ENCODE measurements at regions not wholly inside any gene's neighbourhood (a gene's known extent, or its start where the extent isn't known, plus 50 kb on each side); places are given as distances from the start of the nearest gene placed in this dataset.

DNA sequence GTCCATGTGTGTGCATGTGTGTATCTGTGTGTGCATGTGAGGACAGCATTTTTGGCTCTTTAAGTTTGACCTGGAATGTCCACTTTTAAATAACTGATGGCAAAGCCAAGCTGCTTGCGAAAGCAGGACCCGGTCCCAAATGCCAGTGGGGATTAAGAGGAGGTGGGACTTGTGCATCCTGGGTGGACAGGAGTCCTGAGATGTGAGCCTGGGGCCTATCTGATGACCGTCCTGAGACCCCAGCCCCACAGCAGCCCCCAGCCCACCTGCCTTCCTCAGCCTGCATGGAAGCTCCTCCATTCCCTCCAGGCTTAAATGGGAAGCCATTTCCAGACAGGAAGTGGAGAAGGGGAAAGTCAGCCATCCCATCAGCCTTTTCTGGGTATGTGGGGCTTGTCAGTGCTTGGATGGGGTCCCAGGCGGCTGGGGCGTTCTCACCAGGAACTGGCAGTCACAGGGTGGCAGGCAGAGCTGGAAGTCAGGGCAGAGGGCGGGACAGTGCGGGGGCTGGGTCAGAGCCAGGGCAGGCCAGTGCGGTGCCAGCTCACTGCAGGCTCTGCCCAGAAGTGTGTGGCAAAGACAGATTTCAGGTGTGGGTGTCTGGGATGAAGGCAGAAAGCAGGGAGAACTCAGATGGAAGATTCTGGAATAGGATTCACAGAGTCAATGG, 117.8 kb downstream of the ACKR3 start:
- DNase-seq (ENCODE audit: extremely low spot score, insufficient read length, low read depth) (no peak), FAIRE-seq (no peak)

DNA sequence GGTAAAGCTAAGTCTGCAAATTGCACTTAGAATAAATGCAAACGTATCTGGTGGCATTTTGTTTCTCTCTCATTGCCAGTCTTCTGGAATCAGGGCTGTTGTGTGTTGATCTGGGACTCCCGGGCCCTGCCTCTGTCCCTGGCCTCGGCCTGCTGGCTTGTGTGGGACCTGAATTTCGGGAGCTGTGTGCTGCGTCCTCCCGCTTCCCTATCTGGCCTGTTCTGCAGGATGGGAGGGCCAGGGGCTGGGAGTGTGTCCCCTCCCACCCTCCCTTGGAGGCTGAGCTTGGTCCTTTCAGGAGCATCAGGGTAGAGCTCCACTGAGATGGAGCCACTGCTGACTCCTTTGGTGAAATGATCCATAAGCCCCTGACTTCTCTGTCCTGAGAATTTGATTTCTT, 118.5 kb downstream of the ACKR3 start:
- DNase-seq (ENCODE audit: extremely low spot score, insufficient read length, low read depth) (no peak), FAIRE-seq (no peak)

DNA sequence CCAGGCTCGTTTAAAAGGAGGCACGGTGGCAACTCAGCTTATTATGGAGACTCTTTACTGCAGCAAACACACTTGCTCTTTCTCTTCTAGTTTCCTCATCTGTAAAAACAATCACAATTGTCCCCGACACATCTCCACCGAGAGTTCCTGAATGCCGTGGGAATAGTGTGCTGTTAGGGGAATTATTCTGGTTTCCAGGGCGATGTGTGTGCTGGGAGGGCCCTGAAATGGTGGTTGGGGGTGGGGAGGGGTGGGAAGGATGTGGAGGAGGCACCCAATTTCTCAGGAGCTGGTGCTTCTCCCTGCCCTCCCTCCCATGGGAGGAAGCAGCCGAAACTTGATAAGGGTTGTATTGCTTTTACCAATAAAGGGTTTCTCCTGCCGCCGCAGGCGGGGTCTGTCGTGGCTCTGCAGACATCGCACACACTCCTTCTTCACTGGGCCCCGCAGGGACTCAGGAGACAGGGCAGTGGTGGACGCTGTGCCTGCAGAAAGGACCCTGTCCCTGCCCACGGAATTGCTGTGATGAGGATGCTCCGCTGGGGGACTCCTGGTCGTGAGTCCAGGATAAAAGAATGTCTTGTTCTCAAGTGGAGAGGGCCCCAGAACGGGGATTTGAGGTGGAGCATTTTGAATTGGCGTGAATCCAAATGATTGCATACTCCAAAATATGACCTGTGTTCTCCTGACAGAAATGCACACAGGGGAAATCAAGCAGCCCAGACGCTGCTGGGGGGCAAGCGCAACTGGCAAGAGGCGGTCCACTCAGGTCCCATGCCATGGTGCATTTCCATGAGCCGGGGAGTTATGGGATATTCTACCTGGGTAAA, 119.2 kb downstream of the ACKR3 start:
- DNase-seq (ENCODE audit: extremely low spot score, insufficient read length, low read depth) = no peak
- FAIRE-seq = no peak

DNA sequence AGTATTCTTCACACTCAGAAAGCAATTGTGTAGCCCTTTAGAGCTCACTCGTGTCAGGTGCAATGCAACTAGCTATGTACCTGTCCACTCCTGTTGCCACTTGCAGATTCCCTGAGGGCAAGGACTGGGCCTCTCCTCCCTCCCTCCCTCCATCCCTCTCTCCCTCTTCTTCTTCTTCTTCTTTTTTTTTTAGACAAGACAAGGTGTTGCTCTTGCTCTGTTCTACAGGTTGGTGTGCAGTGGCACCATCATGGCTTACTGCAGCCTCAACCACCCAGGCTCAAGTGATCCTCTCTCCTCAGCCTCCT, 119.7 kb downstream of the ACKR3 start:
- FAIRE-seq = no peak
- DNase-seq (ENCODE audit: extremely low spot score, insufficient read length, low read depth) = no peak

DNA sequence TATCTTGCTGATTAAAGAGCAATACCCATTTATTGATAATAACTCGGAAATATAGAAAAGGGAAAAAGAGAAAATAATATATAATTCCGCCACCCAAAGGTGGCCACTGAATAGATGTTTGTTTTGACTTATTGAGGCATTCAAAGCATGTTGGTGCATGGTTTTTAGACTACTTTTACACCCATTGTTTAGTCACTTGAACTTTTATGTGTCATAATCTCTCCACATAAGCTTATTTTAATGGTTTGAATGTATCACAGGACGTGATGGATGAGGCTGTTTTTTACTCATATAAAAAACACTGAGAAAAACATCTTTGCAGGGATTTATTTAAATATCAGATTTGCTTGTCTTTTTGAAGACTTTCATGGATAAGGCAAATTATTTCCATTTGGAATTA, 120.4 kb downstream of the ACKR3 start:
- DNase-seq (ENCODE audit: extremely low spot score, insufficient read length, low read depth) (no peak), FAIRE-seq (no peak)

DNA sequence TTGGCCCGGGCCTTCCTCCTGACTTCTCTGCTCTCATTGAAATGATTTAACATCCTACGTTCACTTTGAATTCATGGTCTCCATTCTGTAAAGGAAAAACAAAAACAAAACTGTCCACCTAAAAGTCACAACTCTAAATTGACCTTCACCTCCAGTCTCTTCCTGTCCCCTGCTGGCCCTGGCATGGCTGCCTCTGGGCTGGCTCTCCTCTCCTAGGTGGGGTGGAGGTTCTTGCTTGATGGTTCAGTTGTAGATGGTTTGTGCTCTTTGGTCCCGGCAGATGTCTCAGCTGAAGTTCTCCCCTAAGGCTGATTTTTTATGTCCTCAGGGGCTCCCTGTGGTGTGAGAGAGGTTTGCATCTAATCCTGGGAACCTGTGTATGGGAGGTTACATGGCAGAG, 121.1 kb downstream of the ACKR3 start:
- DNase-seq (ENCODE audit: extremely low spot score, insufficient read length, low read depth) = no peak
- no peak for FAIRE-seq

DNA sequence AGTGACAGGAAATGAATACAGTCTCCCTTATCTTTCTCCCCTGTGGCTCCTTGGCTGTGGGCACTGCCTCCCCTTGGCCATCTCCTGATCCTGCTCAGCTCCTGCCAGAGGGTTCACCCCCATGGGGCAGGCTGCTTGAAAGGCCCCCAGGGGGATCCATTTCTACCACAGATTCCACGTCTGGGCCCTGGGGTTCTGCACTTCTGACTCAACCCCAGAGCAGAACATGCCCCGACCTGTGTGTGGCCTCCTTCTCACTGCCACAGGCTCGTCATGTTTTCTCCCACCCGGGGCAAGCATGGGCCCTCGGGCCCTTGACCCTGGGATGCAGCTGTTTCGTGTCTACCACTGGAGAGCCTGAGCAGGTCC, 122.2 kb downstream of the ACKR3 start:
- DNase-seq (ENCODE audit: extremely low spot score, insufficient read length, low read depth) (no peak), FAIRE-seq (no peak)

DNA sequence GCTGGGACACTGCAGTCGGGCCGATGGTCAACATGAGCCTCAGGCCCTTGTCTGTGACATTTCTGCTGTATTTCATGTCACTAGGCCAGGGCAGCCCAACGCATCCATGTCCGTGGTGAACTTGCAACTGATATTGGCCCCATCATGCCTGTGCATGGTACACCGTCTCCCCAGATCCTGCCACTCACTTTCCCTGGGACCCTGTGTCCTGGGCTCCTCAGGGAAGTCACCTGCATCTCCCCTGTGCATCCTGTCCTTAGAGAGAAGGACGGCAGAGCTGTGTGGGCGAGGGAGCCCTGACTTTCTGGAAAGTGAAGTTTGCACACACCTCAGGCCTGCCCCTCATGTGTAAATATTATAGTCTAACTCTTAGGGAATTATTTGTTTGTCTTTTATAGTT, 123.3 kb downstream of the ACKR3 start:
- FAIRE-seq (no peak), DNase-seq (ENCODE audit: extremely low spot score, insufficient read length, low read depth) (no peak)

DNA sequence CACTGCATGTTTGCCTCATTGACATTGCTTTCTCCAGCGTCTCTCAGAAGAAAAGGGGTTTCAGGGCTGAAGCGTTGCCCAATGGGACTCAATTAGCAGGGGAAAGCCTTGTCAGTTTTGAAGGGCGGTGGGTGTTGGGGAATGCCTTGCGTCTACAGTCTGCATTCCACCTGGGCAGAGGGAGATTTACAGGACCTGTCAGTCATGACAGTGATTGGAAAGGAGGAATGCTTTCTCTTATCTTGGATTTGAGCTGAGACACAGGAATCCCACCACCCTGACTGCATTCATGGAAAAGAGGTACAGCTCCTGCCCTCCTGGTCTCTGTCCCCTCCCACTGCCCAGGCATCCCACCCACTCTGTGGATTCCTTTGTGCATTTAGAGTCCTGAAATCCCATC, 123.9 kb downstream of the ACKR3 start:
- no peak for FAIRE-seq

DNA sequence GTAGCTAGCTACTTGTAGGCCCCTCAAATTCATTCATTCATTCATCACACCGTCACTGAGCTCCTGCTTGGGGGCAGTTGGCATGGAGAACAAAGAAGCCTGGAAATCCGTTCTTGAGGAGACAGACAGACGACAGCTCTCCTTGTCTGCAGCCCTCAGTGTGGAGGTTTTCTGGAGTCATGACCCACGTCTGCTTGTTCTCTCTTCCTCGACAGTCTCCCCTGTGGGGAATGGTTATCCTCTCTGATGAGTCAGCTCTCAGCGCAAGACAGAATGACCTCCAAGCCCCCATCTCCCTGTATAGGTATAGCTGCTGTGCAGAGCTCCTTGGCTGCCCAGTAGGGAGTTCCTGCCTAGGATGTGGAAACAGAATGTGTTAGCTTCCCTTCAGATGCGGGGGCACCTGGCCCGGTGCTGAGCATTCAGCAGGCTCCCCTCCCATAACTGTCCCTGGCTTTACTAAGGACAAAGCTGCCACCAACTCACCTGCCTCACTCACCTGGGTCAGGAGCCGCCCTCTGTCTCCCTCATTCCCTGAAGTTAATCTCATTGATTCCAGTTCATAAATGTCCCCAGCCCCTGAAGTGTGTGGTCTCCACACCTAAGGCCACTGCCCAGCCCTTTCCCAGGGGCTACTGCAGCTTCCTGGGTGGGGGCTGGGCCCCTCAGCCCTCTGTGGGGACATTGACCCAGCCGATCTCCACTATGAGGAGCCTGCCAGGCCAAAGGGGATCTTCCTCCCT, 124.7 kb downstream of the ACKR3 start:
- no peak for FAIRE-seq
- no peak for DNase-seq (ENCODE audit: extremely low spot score, insufficient read length, low read depth)

More for the DNA sequence above, 123.9 kb downstream of the ACKR3 start:
- no peak for DNase-seq (ENCODE audit: extremely low spot score, insufficient read length, low read depth)

DNA sequence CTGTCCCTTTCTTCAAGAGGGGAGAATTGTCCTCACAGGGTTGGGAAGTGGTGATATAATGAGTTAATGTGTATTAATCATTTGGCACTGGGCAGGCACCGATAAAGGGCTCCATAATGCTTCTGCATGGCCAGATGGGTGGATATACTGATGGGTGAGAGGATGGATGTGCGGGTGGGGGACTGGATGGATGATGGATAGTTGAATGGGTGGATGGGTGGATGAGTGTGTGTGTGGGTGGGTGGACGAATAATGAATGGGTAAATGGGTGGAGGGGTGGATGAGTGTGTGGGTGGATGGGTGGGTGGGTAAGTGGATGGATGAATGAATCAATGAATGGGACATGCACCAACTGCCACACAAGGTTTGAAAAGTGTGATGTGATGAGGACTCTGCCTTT, 127.2 kb downstream of the ACKR3 start:
- DNase-seq (ENCODE audit: extremely low spot score, insufficient read length, low read depth) = no peak
- FAIRE-seq = no peak

DNA sequence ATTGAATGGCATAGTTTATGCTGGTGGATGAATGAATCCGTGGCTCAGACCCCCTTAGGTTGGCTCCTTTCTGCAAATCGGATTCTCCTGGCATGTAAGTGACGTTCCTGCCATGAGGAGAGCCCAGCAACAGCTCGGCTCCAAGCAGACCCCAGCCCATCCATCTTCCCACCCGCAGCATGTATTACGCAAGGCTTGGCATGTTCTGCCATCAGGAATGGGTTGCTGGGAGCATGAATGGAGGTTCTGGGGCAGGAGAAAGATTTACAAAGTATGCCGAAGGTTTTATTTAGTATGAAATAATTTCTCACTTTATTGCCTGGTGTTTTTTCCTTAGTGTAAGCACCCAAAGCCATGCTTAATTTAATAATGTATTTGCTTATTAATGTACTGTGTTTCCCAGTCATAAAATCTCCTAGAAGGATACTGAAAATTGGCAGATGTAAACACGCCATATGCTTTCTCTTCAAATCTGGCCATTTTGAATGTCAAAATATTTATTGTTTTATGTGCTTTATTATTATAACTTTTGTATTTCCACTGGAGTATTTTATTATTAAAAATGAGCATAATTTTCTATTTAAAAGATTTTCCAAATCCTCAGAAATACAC, 128.5 kb downstream of the ACKR3 start:
- DNase-seq (ENCODE audit: extremely low spot score, insufficient read length, low read depth) = no peak
- FAIRE-seq = no peak

DNA sequence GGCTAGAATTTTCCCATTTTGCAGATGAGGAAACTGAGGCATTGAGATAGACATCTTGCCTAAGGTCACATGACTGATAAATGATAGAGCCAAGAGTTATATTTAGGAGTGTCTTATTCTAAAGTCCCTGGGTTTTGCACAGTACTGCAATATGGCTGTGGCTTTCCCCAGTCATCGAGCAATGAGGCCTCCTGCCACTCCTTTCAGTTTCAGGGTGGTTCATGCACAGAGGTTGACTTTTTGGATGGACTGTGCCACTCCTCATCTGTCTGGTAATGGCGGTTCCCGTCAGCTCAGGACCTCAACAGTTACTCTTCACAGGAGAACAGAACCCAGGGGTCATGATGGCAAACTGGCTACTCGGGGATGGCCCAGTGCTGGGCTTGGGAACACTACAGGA, 131.1 kb downstream of the ACKR3 start:
- FAIRE-seq (no peak), DNase-seq (ENCODE audit: extremely low spot score, insufficient read length, low read depth) (no peak)

DNA sequence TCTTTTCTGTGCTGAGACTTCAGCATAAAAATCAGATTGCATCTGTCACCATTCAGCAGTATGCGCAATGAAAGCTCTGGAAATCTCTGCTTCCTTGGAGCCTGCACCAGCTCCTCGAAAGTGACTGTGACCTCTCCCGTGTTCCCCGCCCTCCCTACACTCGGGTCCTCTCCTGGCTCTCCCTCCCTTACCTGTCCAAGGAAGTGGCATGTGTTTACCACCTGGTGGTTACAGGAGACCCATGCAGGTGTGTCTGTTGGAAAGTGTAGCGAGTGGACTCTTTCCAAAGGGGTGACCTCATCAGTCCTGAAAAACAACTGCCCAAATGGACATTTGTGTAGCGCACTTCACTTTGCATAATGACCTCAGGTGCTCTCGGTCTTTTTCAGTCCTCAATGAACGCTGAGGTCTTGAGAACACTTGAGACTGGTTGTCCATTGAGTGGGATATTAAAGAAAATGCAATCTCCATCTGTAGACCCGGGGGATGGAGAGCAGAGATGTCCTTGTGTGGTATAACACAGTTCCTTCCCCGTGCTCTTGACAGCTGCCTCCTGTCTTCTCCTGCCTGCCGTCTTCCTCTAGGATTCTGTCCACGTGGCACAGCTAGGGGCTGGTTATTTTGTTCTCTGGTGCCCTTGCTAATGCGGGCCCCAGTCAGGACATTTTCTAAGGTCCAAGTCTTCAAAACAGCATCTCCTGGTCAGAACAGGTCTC, 133.2 kb downstream of the ACKR3 start:
- FAIRE-seq = no peak
- no peak for DNase-seq (ENCODE audit: extremely low spot score, insufficient read length, low read depth)

DNA sequence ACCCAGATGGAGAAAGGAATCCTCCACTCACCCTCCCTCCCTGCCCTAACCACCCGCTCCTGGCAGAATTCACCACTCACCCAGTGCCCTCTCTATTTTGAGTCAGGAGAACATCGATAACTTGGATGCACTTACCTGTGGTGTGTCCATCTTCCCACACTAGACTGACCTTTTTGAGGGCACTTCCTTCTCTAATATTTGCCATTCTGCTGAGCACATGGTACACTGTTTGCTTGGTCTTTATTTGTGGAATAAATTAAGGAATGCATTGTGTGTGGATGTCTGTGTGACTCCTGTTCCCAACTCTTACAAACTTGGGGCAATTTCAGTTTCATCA, 133.7 kb downstream of the ACKR3 start:
- FAIRE-seq = no peak
- DNase-seq (ENCODE audit: extremely low spot score, insufficient read length, low read depth) = no peak

DNA sequence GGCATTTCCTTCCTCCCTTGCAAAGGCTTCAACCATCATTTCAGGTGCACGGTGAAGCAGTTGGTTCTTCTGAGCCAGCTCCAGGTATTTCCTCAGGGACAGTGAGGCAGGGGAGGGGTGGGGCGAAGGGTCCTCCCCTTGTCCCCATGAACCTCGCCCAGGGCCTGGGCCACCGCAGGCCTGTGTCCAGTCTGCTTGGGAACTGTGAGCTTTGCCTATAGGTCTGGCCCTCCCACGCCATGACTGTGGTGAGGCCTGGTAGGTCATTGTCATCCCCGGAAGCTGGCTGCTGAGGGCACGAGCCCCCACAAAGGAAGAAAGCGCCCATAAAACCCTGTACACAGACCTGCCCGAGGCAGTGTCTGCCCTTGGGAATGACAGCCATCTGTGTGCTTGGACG, 134.3 kb downstream of the ACKR3 start:
- FAIRE-seq = no peak
- no peak for DNase-seq (ENCODE audit: extremely low spot score, insufficient read length, low read depth)

DNA sequence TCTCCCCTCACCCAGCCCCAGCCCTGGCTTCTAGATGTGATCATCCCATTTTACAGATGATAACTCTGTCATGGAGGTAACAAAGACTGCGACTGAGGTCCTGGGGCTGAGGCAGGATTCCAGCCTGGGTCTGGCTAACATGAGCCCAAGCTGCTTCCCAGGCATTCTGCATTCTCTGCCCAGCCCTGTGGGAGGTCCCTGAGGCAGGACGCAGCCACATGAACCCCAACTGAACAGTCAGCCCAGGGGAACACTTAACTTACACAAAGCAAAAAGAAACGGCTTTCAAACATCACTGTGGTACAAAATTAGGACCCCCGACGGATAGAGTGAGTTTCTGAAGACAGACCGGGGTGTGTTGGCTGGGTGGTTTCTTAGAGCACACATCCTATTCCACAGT, 135.3 kb downstream of the ACKR3 start:
- FAIRE-seq = no peak
- DNase-seq (ENCODE audit: extremely low spot score, insufficient read length, low read depth) = no peak

DNA sequence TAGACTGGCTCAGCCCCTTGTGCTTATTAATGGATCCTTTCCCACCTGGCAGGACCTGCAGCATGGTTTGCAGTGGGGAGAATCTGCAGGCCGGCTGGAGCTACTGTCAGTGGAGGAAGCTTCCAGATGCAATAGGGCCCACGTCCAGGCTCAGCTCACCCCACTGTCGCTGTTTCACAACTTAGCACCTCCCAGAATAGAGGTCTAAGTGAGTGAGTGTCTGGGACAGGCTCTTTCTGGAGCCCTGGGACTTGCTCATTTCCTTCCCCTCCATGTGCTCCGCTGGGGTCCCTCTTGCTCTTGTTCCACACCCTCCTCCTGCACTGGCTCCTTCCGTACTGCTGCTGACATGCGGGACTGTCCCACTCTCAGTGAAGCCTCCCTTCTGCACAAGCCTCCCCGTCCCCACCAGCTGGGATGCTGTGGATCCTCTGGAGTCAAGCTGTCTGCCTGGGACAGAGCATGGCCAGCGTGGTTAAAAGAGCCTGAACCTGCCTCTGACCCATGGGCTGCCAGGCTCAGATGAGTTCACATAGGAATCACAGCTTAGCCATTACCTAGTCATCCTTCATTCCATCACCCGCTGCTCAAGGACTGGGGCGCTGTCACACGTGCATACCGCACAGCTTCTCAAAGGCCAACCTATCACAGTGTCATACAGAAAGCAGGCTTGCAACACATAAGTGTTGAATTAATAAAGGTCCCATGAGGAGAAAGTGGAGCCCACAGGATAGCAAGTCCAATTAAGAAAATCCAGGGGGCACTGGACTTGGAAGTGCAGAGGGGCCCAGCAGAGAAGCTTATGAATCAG, 135.9 kb downstream of the ACKR3 start:
- DNase-seq (ENCODE audit: extremely low spot score, insufficient read length, low read depth) (no peak), FAIRE-seq (no peak)

DNA sequence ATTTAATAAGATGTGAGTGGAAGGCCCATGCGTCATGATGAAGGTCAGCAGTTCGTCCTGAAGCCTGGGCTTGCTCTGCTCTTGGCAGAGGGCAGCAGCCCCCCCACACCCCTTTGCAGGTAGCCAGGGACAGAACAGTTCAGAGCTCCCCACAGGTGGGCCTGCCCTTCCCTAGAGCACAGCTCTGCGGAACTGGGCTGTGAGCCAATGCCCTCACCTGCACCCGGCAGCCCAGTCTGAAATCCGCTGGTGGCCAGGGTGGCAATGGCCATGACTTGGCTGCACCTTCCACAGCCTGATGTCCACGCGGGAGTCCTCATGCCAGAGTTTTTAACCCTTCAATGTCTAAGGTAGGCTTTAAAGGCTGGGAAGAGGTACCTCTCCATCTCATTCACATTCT, 136.7 kb downstream of the ACKR3 start:
- DNase-seq (ENCODE audit: extremely low spot score, insufficient read length, low read depth) (no peak), FAIRE-seq (no peak)

DNA sequence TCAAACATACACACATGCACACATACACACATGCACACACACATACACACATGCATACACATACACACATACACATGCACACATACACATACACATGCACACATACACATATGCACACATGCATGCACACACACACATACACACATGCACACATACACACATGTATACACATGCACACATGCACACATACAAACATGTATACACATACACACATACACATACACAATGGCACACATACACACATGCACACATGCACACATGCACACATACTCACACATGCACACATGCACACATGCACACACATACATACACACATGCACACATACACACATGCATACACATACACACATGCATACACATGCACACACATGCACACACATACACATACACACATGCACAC, 137.2 kb downstream of the ACKR3 start:
- no peak for FAIRE-seq
- no peak for DNase-seq (ENCODE audit: extremely low spot score, insufficient read length, low read depth)

Data from GM18507 (cell line).